ENCODE measurements at regions not wholly inside any gene's neighbourhood (a gene's known extent, or its start where the extent isn't known, plus 50 kb on each side); places are given as distances from the start of the nearest gene placed in this dataset.

DNA sequence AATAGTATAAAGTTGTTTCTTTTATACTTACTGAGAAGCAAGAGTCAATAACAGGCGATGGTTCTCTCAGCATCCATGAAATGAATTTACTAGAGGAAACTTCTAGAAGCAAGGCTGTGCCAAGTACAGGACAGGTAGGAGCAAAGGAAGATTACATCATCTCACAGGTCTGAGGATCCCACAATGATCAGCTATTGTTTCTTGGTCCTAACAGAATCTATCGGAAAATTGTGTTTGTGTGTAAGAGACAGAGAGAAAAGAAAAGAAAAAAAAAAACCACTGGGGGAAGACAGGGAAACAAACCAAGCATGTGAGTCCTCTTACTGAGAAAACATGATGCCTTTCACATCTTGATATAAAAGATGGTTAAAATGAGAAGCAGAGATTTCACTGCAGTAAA, 535.0 kb upstream of the NRP1 start:
- Histone ChIP-seq H3K14ac (ENCODE audit: insufficient read length) (no peak overlapping the region), H3K56ac (replicated peaks; ENCODE audit: insufficient read length, low read depth, low read length) (no peak overlapping the region), H2BK20ac (ENCODE audit: low read length) (no peak overlapping the region), H4K91ac (replicated peaks; ENCODE audit: insufficient read length, low read length) (no peak overlapping the region), H2BK15ac (ENCODE audit: low read length) (no peak overlapping the region), H3K4me3 (ENCODE audit: extremely low read depth in 1 of 4, insufficient read depth in 2 of 4, low read depth in 3 of 4, low read length in 4 of 4) (no peak overlapping the region), H2AFZ (ENCODE audit: low read length) (no peak overlapping the region), H3K23ac (ENCODE audit: insufficient read length) (no peak overlapping the region), H3K27ac (ENCODE audit: low read depth, low read length) (no peak overlapping the region), H3K9me3 (ENCODE audit: insufficient read depth in 2 of 2, low read depth in 1 of 2, low read length in 1 of 2) (no peaks in the 10 kb centered on the region), H3K79me1 (ENCODE audit: low read depth, low read length) (no peaks in the 10 kb centered on the region), H2BK12ac (ENCODE audit: low read depth, low read length) (no peak overlapping the region), H3K9ac (replicated peaks in 1 of 4; ENCODE audit: extremely low read depth in 1 of 4, low read depth in 3 of 4, low read length in 3 of 4) (no peak overlapping the region), H3K36me3 (ENCODE audit: control insufficient read depth in 2 of 4, insufficient read depth in 4 of 4, low read length in 3 of 4) (no peaks in the 10 kb centered on the region), H3K79me2 (ENCODE audit: control insufficient read depth in 1 of 2, insufficient read depth in 2 of 2, low read length in 2 of 2) (no peaks in the 10 kb centered on the region), H2AK5ac (ENCODE audit: low read depth, low read length) (no peak overlapping the region), H3K23me2 (ENCODE audit: low read depth, low read length) (no peaks in the 10 kb centered on the region), H3K18ac (ENCODE audit: extremely low read depth, low read length) (no peak overlapping the region), H3K4ac (replicated peaks; ENCODE audit: insufficient read length, low read depth, low read length) (no peak overlapping the region), H3K4me1 (replicated peaks in 1 of 4; ENCODE audit: control insufficient read depth in 3 of 4, insufficient read depth in 4 of 4, low read length in 3 of 4) (no peaks in the 10 kb centered on the region), H3K27me3 (replicated peaks in 1 of 4; ENCODE audit: control insufficient read depth in 3 of 4, extremely low read depth in 1 of 4, insufficient read depth in 3 of 4, low read length in 3 of 4) (no peaks in the 10 kb centered on the region), H2BK5ac (ENCODE audit: low read depth, low read length) (no peak overlapping the region), H4K20me1 (replicated peaks in 1 of 2; ENCODE audit: control insufficient read depth in 1 of 2, insufficient read depth in 2 of 2, low read length in 2 of 2) (no peaks in the 10 kb centered on the region), H2BK120ac (replicated peaks; ENCODE audit: low read depth, low read length) (no peak overlapping the region), H3K4me2 (ENCODE audit: insufficient read depth in 1 of 2, low read depth in 2 of 2, low read length in 2 of 2) (no peak overlapping the region), H4K8ac (ENCODE audit: extremely low read depth, insufficient read depth, low read length) (no peak overlapping the region), H4K5ac (ENCODE audit: insufficient read length, low read depth, low read length) (no peak overlapping the region)
- POLR2A ChIA-PET (ENCODE audit: partially characterized antibody): no interaction called here
- TF ChIP-seq EP300 (IDR thresholded peaks at IDR 0.05; ENCODE audit: borderline replicate concordance in 1 of 2, low read depth in 2 of 2, low read length in 2 of 2): no peak
- no peak for TF ChIP-seq SP4 (IDR thresholded peaks at IDR 0.05; ENCODE audit: low read length)
- no peak for TF ChIP-seq KDM4A (IDR thresholded peaks at IDR 0.05; ENCODE audit: low read depth, low read length, severe bottlenecking)
- TF ChIP-seq PHF8 (conservative IDR thresholded peaks at IDR 0.05; ENCODE audit: low read depth, low read length): no peak
- TF ChIP-seq TBP (IDR thresholded peaks at IDR 0.05; ENCODE audit: low read depth, low read length): no peak
- TF ChIP-seq POLR2AphosphoS5 (IDR thresholded peaks at IDR 0.05; ENCODE audit: low read depth, low read length): no peak
- TF ChIP-seq CTBP2 (IDR thresholded peaks at IDR 0.05; ENCODE audit: borderline replicate concordance, insufficient read depth, insufficient read length, low read length): no peak
- no peak for TF ChIP-seq TCF12 (IDR thresholded peaks at IDR 0.05; ENCODE audit: low read depth, low read length)
- no peak for TF ChIP-seq RAD21 (IDR thresholded peaks at IDR 0.05 in 1 of 2, conservative IDR thresholded peaks at IDR 0.05 in 1 of 2; ENCODE audit: low read depth in 2 of 2, low read length in 2 of 2)
- TF ChIP-seq SAP30 (IDR thresholded peaks at IDR 0.05; ENCODE audit: insufficient read depth, insufficient replicate concordance, low read length): no peak
- TF ChIP-seq, protein P1, sequence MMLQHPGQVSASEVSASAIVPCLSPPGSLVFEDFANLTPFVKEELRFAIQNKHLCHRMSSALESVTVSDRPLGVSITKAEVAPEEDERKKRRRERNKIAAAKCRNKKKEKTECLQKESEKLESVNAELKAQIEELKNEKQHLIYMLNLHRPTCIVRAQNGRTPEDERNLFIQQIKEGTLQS (IDR thresholded peaks at IDR 0.05; ENCODE audit: insufficient read depth, low read depth, low read length): no peak
- TF ChIP-seq CEBPB (IDR thresholded peaks at IDR 0.05; ENCODE audit: low read depth, low read length): no peak
- no peak for TF ChIP-seq BCL11A (IDR thresholded peaks at IDR 0.05; ENCODE audit: low read depth in 2 of 2, low read length in 2 of 2)
- no peak for TF ChIP-seq NRF1 (IDR thresholded peaks at IDR 0.05; ENCODE audit: low read depth, low read length)
- FAIRE-seq (no peak), DNase-seq (ENCODE audit: low read depth in 1 of 2, low spot score in 2 of 2) (no peak)
- 76% methylated on average over 2 of the region's 2 CpGs; no CpG with 5 or more reads in 1 of the 2 experiments for WGBS, 2 experiments (ENCODE audit: extremely low coverage in 1 of 2, insufficient coverage in 1 of 2, insufficient read length in 1 of 2, insufficient replicate concordance in 2 of 2, low coverage in 1 of 2, low lambda C conversion rate in 2 of 2, missing lambda C conversion rate in 1 of 2)
- CTCF ChIA-PET (ENCODE audit: partially characterized antibody): no interaction called here

Data from H1 (cell line).